ENCODE measurements at regions not wholly inside any gene's neighbourhood (a gene's known extent, or its start where the extent isn't known, plus 50 kb on each side); places are given as distances from the start of the nearest gene placed in this dataset.

DNA sequence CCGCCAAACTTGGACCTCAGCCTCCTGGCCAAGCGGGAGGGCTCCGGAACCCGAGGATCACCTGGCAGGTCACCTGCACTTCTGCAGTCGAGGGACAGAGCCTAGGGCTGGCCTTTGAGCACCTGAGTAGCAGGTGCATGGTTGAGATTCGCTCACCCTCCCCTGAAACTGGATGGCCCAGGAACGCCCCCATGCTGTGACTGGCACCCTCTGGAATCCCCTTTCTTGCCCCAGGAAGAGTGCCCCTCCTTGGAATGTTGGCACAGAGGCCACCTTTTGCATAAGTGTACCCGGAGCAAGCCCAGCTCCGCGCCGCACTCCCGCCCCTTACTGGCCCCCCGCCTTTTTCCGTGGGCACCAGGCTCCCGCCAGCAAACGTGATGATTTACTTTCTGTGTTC is 112.5 kb upstream of the IER5L start:
- TF ChIP-seq, protein P1, sequence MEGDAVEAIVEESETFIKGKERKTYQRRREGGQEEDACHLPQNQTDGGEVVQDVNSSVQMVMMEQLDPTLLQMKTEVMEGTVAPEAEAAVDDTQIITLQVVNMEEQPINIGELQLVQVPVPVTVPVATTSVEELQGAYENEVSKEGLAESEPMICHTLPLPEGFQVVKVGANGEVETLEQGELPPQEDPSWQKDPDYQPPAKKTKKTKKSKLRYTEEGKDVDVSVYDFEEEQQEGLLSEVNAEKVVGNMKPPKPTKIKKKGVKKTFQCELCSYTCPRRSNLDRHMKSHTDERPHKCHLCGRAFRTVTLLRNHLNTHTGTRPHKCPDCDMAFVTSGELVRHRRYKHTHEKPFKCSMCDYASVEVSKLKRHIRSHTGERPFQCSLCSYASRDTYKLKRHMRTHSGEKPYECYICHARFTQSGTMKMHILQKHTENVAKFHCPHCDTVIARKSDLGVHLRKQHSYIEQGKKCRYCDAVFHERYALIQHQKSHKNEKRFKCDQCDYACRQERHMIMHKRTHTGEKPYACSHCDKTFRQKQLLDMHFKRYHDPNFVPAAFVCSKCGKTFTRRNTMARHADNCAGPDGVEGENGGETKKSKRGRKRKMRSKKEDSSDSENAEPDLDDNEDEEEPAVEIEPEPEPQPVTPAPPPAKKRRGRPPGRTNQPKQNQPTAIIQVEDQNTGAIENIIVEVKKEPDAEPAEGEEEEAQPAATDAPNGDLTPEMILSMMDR (IDR thresholded peaks at IDR 0.05; ENCODE audit: control extremely low read depth, extremely low read depth, low read depth, missing control alignments), result no peak
- ChIA-PET CTCF (no interaction called here), POLR2A (no interaction called here)
- no peak for DNase-seq (ENCODE audit: extremely low spot score)

DNA sequence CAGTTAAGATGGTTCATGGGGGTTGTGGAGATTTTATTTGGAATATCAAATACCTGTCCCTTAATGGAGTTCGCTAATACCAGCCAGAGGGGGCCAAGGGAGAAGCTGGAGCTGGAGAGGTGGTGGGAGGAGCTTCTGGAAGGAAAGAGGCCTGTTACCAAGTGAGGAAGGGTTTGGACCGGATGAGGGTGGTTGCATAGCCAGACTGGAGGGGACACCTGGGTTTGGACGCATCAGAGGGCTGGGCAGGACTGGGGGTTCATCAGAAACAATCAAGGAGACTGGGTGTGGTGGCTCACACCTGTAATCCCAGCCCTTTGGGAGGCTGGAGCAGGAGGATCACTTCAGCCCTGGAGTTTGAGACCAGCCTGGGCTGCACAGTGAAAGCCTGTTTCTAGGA is 111.8 kb upstream of the IER5L start:
- DNase-seq (ENCODE audit: extremely low spot score), result no peak
- ChIA-PET POLR2A (no interaction called here), CTCF (no interaction called here)
- TF ChIP-seq, protein P1 (IDR thresholded peaks at IDR 0.05; ENCODE audit: control extremely low read depth, extremely low read depth, low read depth, missing control alignments), result no peak

DNA sequence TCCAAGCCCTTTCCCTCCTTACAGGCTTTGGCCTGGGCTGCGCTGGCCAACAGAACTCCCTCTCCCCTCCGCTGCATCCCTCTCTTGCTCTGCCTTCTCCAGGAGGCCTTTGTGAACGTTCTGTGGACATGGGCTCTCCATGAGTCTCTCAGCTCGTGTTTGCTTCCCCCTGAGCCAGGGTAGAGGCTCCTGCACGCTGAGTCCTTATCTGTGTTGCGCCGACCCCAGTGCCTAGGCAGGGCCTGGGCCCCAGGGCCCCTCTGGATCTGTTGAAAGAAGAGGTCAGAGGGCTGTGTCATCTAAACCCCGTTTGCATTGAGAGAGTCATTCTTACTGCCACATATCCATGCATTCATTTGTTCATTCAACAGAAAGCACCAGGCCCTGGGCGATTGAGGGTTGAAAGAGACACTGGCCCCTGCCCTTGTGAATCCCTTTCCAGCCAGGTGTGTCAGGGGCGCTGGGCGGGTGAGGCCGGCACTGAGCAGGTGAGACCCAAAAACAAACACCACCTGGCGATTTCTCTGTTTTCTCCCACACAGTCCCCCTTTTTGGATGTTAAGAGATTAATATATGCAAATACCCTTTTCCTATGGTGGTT is 111.2 kb upstream of the IER5L start:
- no peak for DNase-seq (ENCODE audit: extremely low spot score)
- TF ChIP-seq, protein P1 (IDR thresholded peaks at IDR 0.05; ENCODE audit: control extremely low read depth, extremely low read depth, low read depth, missing control alignments), result no peak
- ChIA-PET CTCF (no interaction called here), POLR2A (no interaction called here)

DNA sequence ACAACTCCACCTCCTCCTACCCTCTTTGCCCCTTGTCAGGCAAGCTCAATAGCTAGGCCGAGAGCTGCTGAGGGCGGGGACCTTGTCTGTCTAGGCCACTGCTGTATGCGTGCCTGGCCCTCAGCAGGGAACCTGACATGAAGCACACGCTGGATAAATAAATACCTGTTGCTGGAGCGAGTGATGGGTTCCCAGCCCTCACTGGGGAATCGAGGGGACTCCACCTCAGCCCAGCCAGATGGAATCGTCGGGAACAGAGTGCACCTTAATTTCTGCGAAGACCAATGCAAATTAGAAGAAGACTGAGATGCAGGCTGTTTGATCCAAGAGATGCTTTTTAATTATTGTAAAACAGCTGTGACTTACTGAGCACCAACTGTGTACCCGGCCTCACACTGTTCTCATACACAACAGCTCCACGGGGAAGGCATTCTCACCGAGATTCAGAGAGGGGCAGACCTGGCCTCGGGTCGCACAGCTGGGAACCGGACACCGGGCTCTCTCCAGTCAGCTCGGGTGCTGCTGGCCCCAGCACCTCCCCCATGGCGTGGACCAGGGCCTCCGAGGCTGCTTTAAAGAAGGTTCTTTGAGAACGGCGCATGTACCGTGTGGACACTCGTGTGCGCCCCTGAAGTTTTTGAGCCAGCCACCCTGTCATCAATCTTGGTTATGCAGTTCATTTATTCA is 109.7 kb upstream of the IER5L start:
- POLR2A ChIA-PET, result no interaction called here
- TF ChIP-seq, protein P1 (IDR thresholded peaks at IDR 0.05; ENCODE audit: control extremely low read depth, extremely low read depth, low read depth, missing control alignments), result no peak
- DNase-seq (ENCODE audit: extremely low spot score), result no peak
- CTCF ChIA-PET, result no interaction called here

- TF ChIP-seq, protein P1 (IDR thresholded peaks at IDR 0.05; ENCODE audit: control extremely low read depth, extremely low read depth, low read depth, missing control alignments), result no peak
These were observed 108.1 kb upstream of the IER5L start for GRCh38 chr9:129285979-129286772.

DNA sequence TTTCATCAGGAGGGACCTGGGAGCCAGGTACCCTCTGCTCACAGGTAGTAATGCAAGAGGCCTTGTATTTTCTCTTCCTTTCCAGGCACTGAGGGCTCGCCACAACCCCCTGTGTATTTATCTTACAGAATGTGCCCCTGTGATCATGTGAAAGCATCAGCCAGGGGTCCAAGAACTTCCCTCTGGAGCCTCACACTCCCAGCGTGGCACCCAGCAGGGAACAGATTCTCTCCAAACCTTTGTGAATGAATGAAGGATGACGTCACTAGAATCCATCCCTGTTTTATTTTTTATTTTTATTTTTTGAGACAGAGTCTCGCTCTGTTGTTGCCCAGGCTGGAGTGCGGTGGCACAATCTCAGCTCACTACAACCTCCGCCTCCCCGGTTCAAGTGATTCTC is 107.3 kb upstream of the IER5L start:
- DNase-seq (ENCODE audit: extremely low spot score), result no peak
- ChIA-PET CTCF (no interaction called here), POLR2A (no interaction called here)
- TF ChIP-seq, protein P1 (IDR thresholded peaks at IDR 0.05; ENCODE audit: control extremely low read depth, extremely low read depth, low read depth, missing control alignments), result no peak

More at GRCh38 chr9:129285979-129286772, 108.1 kb upstream of the IER5L start:
- ChIA-PET CTCF (no interaction called here), POLR2A (no interaction called here)
- DNase-seq (ENCODE audit: extremely low spot score), result no peak
